GM10248 (cell line): ENCODE measurements at regions not wholly inside any gene's neighbourhood (a gene's known extent, or its start where the extent isn't known, plus 50 kb on each side); places are given as distances from the start of the nearest gene placed in this dataset.
"Not testable (repeated sequence)": the region's sequence is repeated elsewhere in the genome, so short reads cannot be mapped to it uniquely, and the experiment has no call there.

ENCODE experiments used
- CTCF ChIA-PET: fragments of 300-600 bp; sonication (Branson Sonifier 250); formaldehyde crosslinking; extraction: SDS; loops from one replicate; lab custom pipeline; 2021; ENCODE audit warnings: antibody characterized with exemption; lab: Yijun Ruan, JAX
- POLR2A ChIA-PET: fragments of 350-650 bp; sonication (Branson Sonifier 250); formaldehyde crosslinking; extraction: SDS; loops from one replicate; lab custom pipeline; 2020; ENCODE audit warnings: antibody characterized with exemption; lab: Yijun Ruan, JAX
- DNase-seq: peaks from one replicate; pipeline ENCODE4 v3.0.0; 2012; ENCODE audit errors: extremely low spot score
- TF ChIP-seq, protein P1 (sequence below): IDR thresholded peaks from 2 replicates; pipeline ENCODE4 v1.5.1; 2012; ENCODE audit warnings: mild to moderate bottlenecking, low read depth; ENCODE audit errors: extremely low read depth, missing control alignments, control extremely low read depth

DNA sequence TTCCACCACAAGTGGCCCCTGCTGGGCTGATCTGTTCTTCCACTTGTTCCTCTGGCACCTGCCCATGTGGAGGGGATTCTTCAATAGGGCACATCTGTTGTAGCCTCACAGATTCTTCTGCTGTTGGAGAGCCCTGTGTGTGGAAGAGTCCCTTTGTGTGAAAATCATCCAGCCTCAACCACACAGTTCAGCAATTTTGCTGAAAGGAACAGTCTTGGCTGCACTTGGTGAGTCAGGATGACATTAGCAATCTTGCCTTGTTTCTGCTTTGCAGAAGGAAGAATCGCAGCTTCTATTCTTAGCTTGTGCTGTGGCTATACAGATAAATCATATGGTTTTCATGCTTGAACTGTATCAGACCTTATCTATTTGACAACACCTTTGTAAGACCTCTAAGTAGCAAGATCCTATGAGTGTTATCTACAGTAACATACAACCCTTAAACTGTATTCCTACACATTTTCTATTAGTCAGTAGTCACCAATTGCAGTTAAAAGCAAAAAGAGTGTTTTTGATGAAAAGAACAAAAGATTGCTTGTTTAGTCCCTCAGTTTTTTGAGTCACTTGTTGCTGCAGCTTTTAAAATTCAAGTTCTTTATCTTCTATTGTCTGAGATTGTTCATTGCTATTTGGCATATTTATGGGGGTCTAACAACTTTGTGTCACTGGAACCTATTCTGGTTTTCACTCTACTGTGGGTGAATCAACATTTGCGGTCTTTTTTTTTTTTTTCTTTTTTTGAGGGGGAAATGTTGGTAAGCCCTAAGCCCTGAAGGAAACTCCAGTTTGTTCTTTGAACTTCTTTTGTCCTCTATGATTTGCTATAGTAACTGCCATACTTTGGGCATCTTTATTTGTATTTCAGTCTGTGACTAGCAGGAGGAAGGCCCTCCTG, 231.6 kb downstream of the TFAP2B start:
- POLR2A ChIA-PET: no interaction called here
- DNase-seq: no peak
- TF ChIP-seq, protein P1, sequence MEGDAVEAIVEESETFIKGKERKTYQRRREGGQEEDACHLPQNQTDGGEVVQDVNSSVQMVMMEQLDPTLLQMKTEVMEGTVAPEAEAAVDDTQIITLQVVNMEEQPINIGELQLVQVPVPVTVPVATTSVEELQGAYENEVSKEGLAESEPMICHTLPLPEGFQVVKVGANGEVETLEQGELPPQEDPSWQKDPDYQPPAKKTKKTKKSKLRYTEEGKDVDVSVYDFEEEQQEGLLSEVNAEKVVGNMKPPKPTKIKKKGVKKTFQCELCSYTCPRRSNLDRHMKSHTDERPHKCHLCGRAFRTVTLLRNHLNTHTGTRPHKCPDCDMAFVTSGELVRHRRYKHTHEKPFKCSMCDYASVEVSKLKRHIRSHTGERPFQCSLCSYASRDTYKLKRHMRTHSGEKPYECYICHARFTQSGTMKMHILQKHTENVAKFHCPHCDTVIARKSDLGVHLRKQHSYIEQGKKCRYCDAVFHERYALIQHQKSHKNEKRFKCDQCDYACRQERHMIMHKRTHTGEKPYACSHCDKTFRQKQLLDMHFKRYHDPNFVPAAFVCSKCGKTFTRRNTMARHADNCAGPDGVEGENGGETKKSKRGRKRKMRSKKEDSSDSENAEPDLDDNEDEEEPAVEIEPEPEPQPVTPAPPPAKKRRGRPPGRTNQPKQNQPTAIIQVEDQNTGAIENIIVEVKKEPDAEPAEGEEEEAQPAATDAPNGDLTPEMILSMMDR: no peak
- CTCF ChIA-PET: interaction anchor here (1.2 kb wide), 1 partner anchor 25 kb away, joined by 5 read pairs; no protein-coding TSS in a partner anchor

DNA sequence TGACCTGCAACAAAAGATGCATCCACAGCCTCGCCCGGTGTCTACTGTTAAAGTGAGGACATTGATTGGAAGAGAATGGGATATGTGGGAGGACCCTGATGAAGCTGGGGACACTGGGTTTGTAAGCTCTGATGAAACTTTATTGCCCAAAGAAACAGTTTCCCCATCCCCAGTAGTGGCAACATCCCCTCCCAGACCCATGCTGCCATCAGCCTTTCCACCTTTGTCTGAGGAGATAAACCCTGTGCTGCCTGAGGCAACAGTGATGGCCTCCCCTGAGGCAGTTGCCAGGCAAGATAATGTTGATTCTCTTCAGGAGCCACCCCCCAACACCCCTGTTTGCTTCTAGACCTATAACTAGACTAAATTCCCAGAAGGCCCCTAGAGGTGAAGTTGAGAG, 234.0 kb downstream of the TFAP2B start:
- POLR2A ChIA-PET, CTCF ChIA-PET, DNase-seq: not testable (repeated sequence)

DNA sequence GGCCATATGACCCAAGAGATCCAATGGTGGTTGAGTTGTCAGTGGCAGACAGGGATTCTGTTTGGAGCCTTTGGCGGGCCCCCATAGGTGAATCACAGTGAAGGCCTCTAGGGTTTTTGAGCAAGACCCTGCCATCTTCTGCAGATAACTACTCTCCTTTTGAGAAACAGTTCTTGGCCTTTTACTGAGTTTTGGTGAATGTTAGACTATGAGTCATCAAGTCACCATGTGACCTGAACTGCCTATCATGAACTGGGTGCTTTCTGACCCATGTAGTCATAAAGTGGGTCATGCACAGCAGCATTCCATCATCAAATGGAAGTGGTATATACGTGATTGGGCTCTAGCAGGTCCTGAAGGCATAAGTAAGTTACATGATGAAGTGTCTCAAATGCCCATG, 236.6 kb downstream of the TFAP2B start:
- CTCF ChIA-PET, POLR2A ChIA-PET, DNase-seq: not testable (repeated sequence)

DNA sequence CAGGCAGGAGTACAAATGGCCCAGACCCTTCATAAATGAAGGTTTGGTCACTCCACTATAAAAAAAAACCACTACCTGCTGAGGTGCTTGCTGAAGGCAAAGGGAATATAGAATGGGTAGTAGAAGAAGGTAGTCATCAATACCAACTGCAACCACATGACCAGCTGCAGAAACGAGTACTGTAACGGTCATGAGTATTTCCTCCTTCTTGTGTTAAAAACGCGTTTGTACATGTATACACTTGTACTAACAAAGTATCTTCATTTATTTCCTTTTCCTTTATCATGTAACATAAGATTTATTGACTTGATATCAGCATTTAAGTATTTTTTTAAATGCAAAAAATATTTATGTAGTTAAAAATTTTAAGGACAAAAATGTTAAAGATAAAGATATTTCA, 238.6 kb downstream of the TFAP2B start:
- TF ChIP-seq, protein P1: no peak
- DNase-seq: no peak
- POLR2A ChIA-PET: no interaction called here
- CTCF ChIA-PET: no interaction called here

DNA sequence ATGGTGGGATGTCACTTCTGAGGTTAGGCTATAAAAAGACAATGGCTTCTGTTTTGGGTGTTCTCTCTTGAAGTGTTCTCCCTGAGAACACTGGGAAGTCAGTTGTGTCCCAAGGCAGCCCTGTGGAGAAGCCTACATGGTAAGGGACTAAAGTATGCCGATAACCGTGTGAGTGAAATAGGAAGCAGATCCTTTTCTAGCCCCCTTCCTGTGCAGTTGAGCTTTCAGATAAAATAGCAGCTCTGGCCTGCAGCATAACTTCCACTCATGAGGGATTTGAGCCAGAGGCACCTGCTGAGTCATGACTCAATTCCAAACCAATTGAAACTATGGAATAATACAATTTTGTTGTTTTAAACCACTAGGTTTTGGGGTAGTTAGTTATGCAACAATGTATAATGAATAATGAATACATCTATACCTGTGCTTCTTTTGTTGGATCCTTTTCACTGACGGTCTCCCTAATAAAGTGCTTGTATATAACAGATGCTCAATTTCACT, 241.6 kb downstream of the TFAP2B start:
- POLR2A ChIA-PET: no interaction called here
- no peak for DNase-seq
- TF ChIP-seq, protein P1: no peak
- CTCF ChIA-PET: interaction anchor here (1.2 to 1.3 kb wide), 2 partner anchors 11 to 20 kb away, joined by 3 to 5 read pairs; no protein-coding TSS in a partner anchor

DNA sequence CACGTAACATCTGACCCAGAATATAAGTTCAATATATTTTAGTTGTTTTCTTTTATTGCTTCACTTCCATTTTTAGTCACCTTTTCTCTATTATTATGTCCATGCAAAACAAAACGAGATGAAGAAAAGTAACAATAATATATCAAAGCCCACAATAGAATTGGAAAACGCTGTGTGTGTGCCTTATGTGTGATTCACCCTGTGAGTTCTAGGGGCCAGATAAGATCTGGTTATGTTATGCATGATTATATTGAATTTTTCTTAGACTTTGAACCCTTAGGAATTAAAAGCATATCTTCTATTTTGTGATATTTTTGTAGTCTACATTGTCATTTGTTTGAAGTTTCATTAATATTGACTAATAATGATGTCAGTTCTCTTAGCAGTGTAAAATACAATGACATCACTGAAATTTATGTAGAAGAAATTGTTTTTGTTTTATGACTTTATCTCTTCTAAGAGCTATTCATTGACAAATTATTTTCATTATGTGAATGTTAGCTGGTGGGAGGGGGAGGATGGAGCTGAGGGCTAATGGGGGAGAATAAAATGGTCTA, 243.6 kb downstream of the TFAP2B start:
- TF ChIP-seq, protein P1: no peak
- ChIA-PET CTCF (no interaction called here), POLR2A (no interaction called here)
- no peak for DNase-seq

DNA sequence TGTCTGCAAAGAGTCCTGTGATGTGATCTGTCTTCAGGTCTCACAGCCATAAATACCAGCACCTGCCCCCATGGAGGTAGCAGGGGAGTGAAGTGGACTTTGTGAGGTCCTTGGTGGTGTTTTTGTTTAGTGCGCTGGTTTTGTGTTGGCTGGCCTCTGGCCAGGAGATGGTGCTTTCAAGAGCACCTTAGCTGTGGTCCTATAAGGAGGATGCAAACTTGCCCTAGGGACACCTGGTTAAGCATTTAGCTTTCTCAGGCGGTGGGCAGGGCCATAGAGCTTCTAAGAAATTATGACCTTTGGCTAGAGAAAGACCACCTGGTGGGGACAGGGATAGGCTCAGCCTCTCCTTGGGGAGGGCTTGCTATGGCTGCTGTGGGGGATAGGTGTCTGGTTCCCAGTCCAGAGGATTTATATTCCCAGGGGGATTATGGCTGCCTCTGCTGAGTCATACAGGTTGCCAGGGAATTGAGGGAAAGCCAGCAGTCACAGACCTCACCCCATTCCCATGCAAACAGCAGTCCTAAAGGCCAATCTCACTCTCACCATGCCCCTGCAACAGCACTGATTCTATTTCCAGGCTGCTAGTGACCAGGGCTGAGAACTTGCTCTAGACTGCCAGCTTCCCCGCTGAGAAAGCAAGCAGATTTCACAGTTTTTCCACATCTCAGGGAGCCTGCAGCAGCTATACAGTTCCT, 259.3 kb downstream of the TFAP2B start:
- ChIA-PET POLR2A (no interaction called here), CTCF (interaction anchor here (1.0 kb wide), 1 partner anchor 9 kb away, joined by 3 read pairs; no protein-coding TSS in a partner anchor)
- TF ChIP-seq, protein P1: no peak
- DNase-seq: no peak
